GM21786 (cell line): ENCODE measurements at regions not wholly inside any gene's neighbourhood (a gene's known extent, or its start where the extent isn't known, plus 50 kb on each side); places are given as distances from the start of the nearest gene placed in this dataset.
"Not testable (repeated sequence)": the region's sequence is repeated elsewhere in the genome, so short reads cannot be mapped to it uniquely, and the experiment has no call there.

Experiments used
- ATAC-seq: cut with Tn5 transposase; IDR thresholded peaks from one replicate; pipeline ENCODE4 v1.9.1; 2021; ENCODE audit not compliant: unreplicated experiment

- no peak for ATAC-seq
These were observed 485.2 kb upstream of the PROK2 start for GRCh38 chr3:72270072-72270681.

DNA sequence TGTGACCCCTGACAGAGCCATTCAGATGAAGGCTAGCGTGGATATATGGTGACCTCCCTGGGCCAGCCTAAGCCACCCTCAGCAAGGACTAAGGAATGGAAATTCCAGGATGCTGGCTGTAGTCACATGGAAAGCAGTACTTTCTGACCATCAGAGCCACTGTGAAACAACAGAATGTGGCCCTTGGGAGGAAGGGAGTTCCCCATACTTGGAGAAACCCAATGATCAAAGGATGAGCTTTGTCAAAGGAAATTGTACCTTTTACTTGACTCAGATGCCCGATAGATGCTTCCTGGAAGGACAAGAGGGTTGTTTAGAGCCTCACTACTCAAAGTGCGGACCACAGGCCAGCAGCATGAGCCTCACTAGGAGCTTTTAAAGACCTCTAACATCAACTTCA is 484.5 kb upstream of the PROK2 start:
- no peak for ATAC-seq

- ATAC-seq: not testable (repeated sequence)
These were observed 482.1 kb upstream of the PROK2 start for GRCh38 chr3:72266921-72267524.

GRCh38 chr3:72266016-72266370 is 481.0 kb upstream of the PROK2 start:
- ATAC-seq: peak; percentile 24

GRCh38 chr3:72265256-72266015 is 480.5 kb upstream of the PROK2 start:
- peak; percentile 40 for ATAC-seq

DNA sequence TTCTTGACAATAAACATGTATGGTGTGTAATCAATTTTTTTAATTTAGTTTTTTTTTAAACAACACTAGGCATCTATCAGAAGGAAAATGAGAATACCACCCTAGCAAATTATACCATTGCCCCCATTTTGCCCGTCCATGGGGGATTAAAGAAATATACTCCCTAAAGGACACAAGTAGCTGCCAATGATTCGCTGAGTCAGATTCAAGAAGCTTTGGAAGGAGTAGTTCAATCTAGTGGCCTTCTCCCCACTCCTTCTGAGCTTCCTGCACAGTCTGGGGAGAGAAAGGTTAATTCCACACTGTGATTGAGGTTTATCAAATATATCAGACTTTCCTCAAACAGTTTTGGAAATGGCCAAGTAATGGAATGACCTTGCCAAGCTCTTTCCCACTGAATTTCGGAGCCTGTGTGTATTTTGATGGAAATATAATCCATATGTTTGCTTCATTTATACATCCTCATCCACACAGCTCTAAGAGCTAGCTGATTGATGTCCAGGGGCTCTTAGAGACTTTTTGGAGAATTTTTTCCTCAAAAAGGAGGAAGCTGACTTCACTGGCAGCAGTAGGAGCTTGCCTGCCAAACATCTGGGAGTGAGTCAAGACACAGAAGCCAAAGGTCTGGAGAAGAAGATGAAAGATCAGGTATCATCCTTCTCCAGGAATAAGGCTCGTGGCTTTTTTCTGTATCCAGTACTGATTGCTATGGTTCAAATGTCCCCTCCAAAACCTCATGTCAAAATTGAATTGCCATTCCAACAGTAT is 478.5 kb upstream of the PROK2 start:
- no peak for ATAC-seq

GRCh38 chr3:72262736-72263135 is 477.8 kb upstream of the PROK2 start:
- ATAC-seq: no peak

- ATAC-seq: no peak
These were observed 476.9 kb upstream of the PROK2 start for GRCh38 chr3:72261566-72262564.

- no peak for ATAC-seq
These were observed 475.6 kb upstream of the PROK2 start for GRCh38 chr3:72260588-72260910.

DNA sequence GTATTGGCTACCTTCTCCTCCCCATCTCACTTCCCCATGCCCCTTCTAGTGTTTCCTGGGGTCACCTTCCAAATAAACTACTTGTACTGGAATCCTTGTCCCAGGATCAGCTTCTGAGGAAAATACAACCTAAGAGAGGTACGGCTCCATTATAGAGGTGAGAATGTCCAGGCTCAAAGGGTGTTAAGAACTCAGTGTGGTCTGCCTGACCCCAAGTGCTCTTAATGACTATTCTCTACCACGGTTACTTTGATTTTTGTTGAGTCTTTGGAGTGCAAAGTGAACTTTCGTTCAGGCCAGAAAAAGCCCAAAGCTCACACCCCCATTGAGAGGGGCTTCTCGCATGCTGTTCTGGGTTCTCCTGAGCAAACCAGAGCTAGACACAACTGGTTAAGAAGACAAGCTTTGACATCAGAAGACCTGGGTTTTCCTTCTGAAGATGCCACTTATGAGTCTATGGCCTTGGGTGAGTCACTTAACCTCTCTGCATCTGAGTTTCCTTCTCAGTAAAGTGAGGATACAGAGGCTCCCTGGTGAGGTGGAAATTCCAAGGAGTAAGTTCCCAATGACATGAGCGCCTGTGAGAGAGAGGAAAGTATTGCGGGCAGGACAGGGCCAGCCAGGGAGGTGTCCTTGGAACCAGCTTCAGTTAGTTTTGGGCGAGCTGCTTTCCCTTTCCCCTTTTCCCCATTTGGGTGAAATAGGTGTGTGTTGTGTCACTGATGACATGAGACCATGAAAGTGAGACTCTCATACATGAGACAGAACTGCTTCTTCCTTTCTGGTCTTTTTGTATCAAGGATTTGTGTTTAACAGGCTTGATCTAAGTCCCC is 475.0 kb upstream of the PROK2 start:
- ATAC-seq: no peak

GRCh38 chr3:72258361-72259141 is 473.6 kb upstream of the PROK2 start:
- no peak for ATAC-seq

DNA sequence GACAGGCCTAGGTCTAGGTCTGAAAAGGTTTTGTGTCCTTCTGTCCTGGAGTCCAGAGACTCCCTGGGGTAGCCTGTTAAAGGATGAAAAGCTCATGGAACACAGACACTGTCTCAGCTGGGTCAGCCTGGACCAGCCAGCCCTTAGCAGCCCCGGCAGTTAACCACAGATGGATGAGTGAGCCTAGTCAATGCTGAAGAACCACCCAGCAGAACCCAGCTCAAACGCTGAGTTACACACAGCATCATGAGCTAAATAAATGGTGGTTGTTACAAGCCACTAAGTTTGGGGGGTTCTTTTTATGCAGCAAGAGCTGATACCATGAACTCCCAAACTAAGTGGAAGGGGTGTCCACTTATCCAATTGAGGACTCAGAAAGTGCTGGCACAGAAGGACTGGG is 472.8 kb upstream of the PROK2 start:
- no peak for ATAC-seq

- ATAC-seq: no peak
These were observed 472.3 kb upstream of the PROK2 start for GRCh38 chr3:72257203-72257602.

DNA sequence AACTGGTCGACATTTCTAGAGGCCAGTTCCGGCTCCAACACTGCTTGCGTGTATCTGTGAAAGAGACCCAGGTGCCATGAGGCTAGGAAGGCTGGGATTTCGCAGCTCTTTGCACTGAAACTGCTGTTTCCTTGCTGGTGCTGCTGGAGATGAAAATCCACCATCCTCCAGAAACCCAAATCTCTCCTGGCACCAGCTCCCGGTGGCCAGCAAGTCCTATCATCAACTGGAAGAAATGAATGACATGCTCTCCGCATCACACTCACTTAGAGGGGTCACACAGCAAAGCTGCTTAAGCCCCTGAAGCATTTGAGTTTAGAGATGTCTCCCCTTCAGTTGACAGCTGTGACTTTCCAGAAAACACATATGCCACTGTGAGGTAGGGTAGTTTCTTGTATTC is 471.8 kb upstream of the PROK2 start:
- no peak for ATAC-seq

GRCh38 chr3:72255791-72256559 is 471.0 kb upstream of the PROK2 start:
- no peak for ATAC-seq

- no peak for ATAC-seq
These were observed 470.2 kb upstream of the PROK2 start for GRCh38 chr3:72255191-72255590.

- ATAC-seq: no peak
These were observed 469.5 kb upstream of the PROK2 start for GRCh38 chr3:72254483-72254882.

- no peak for ATAC-seq
These were observed 465.8 kb upstream of the PROK2 start for GRCh38 chr3:72250725-72251124.
